ENCODE measurements at regions not wholly inside any gene's neighbourhood (a gene's known extent, or its start where the extent isn't known, plus 50 kb on each side); places are given as distances from the start of the nearest gene placed in this dataset.

- H3K4me1 ChIP-seq = peaks cover 6% of the 10 kb centered on the region
- no peaks in the 10 kb centered on the region for H3K27me3 ChIP-seq
- DNase-seq = no peak
- no peak for TF ChIP-seq CTCF (IDR thresholded peaks at IDR 0.05; ENCODE audit: low read depth, low read length)
- H3K9me3 ChIP-seq = no peaks in the 10 kb centered on the region
- no peak overlapping the region for H3K4me3 ChIP-seq (ENCODE audit: low read depth, low read length)
- no peaks in the 10 kb centered on the region for H3K36me3 ChIP-seq
These were observed 298.3 kb downstream of the RPS24 start for GRCh38 chr10:78332012-78332411.

- H3K4me3 ChIP-seq (ENCODE audit: low read depth, low read length) = no peak overlapping the region
- H3K9me3 ChIP-seq = no peaks in the 10 kb centered on the region
- no peak for TF ChIP-seq CTCF (IDR thresholded peaks at IDR 0.05; ENCODE audit: low read depth, low read length)
- H3K27me3 ChIP-seq = no peaks in the 10 kb centered on the region
- no peak for DNase-seq
- H3K4me1 ChIP-seq = peaks cover 6% of the 10 kb centered on the region
- no peaks in the 10 kb centered on the region for H3K36me3 ChIP-seq
These were observed 299.0 kb downstream of the RPS24 start for GRCh38 chr10:78332657-78333056.

- no peaks in the 10 kb centered on the region for H3K36me3 ChIP-seq
- no peak for DNase-seq
These were observed 299.9 kb downstream of the RPS24 start for GRCh38 chr10:78333362-78334143.

GRCh38 chr10:78335371-78335690 lies 301.7 kb downstream of the RPS24 start:
- no peak for DNase-seq
- H3K27me3 ChIP-seq = no peaks in the 10 kb centered on the region
- no peak for TF ChIP-seq CTCF (IDR thresholded peaks at IDR 0.05; ENCODE audit: low read depth, low read length)
- peaks cover 6% of the 10 kb centered on the region for H3K4me1 ChIP-seq
- no peak overlapping the region for H3K4me3 ChIP-seq (ENCODE audit: low read depth, low read length)
- no peaks in the 10 kb centered on the region for H3K9me3 ChIP-seq
- no peaks in the 10 kb centered on the region for H3K36me3 ChIP-seq

More at GRCh38 chr10:78333362-78334143, 299.9 kb downstream of the RPS24 start:
- Histone ChIP-seq H3K27me3 (no peaks in the 10 kb centered on the region), H3K9me3 (no peaks in the 10 kb centered on the region), H3K4me3 (ENCODE audit: low read depth, low read length) (no peak overlapping the region), H3K4me1 (peaks cover 6% of the 10 kb centered on the region)
- TF ChIP-seq CTCF (IDR thresholded peaks at IDR 0.05; ENCODE audit: low read depth, low read length) = no peak

- no peak for DNase-seq
- H3K4me3 ChIP-seq (ENCODE audit: low read depth, low read length) = no peak overlapping the region
- peaks cover 6% of the 10 kb centered on the region for H3K4me1 ChIP-seq
- TF ChIP-seq CTCF (IDR thresholded peaks at IDR 0.05; ENCODE audit: low read depth, low read length) = no peak
- H3K36me3 ChIP-seq = no peaks in the 10 kb centered on the region
- H3K27me3 ChIP-seq = no peaks in the 10 kb centered on the region
- no peaks in the 10 kb centered on the region for H3K9me3 ChIP-seq
These were observed 302.2 kb downstream of the RPS24 start for GRCh38 chr10:78335691-78336401.

- peaks cover 6% of the 10 kb centered on the region for H3K4me1 ChIP-seq
- H3K4me3 ChIP-seq (ENCODE audit: low read depth, low read length) = no peak overlapping the region
- H3K9me3 ChIP-seq = no peaks in the 10 kb centered on the region
- H3K36me3 ChIP-seq = no peaks in the 10 kb centered on the region
- no peak for TF ChIP-seq CTCF (IDR thresholded peaks at IDR 0.05; ENCODE audit: low read depth, low read length)
- no peaks in the 10 kb centered on the region for H3K27me3 ChIP-seq
- DNase-seq = no peak
These were observed 302.7 kb downstream of the RPS24 start for GRCh38 chr10:78336402-78336791.
